ENCODE measurements at regions not wholly inside any gene's neighbourhood (a gene's known extent, or its start where the extent isn't known, plus 50 kb on each side); places are given as distances from the start of the nearest gene placed in this dataset.

DNA sequence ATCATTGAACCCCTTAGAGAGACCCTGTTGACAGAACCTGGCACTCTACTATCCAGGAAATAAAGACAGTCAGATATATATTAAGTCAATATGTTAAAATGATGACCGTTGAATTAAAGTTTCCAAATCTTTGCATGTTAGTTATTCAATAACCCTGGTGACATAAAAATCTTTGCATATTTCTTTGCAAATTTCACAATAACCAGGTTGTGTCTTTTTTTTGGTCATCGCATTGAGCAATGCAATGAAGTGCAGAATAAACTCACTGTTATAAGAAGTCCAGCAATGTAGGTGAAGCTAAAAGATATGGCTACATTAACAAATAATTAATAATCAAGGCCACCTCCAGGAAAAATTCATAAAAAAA lies 596.9 kb downstream of the NYAP2 start:
- TF ChIP-seq, protein P1, sequence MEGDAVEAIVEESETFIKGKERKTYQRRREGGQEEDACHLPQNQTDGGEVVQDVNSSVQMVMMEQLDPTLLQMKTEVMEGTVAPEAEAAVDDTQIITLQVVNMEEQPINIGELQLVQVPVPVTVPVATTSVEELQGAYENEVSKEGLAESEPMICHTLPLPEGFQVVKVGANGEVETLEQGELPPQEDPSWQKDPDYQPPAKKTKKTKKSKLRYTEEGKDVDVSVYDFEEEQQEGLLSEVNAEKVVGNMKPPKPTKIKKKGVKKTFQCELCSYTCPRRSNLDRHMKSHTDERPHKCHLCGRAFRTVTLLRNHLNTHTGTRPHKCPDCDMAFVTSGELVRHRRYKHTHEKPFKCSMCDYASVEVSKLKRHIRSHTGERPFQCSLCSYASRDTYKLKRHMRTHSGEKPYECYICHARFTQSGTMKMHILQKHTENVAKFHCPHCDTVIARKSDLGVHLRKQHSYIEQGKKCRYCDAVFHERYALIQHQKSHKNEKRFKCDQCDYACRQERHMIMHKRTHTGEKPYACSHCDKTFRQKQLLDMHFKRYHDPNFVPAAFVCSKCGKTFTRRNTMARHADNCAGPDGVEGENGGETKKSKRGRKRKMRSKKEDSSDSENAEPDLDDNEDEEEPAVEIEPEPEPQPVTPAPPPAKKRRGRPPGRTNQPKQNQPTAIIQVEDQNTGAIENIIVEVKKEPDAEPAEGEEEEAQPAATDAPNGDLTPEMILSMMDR (IDR thresholded peaks at IDR 0.05; ENCODE audit: low read length) = no peak
- no peak for TF ChIP-seq EZH2 (IDR thresholded peaks at IDR 0.05; ENCODE audit: borderline replicate concordance, low read length)

All from OCI-LY1 (cell line).